ENCODE measurements at regions not wholly inside any gene's neighbourhood (a gene's known extent, or its start where the extent isn't known, plus 50 kb on each side); places are given as distances from the start of the nearest gene placed in this dataset.
"Not testable (repeated sequence)": the region's sequence is repeated elsewhere in the genome, so short reads cannot be mapped to it uniquely, and the experiment has no call there.

GRCh38 chr5:155116456-155117251 lies 103.1 kb downstream of the KIF4B start:
- DNase-seq: no peak

- no peak for DNase-seq
These were observed 112.1 kb downstream of the KIF4B start for GRCh38 chr5:155125551-155126095.

DNA sequence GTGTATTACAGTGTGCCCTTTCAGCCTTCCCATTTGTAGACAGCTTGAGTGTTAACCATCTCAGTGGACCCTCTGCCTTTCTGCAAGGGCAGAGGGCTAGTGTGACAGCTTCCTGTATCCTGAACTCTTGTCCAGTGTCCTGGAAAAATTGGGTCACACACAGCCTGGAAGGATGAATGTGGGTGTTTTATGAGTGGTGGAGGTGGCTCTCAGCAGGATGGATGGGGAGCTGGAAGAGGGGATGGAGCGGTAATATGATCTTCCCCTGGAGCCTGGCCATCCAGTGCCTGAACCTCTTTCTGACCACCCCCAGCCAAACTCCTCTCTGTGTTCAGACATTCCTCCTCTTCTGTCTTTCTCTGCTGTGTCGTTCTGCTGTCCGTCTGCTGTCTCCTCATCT lies 113.0 kb downstream of the KIF4B start:
- DNase-seq: no peak

GRCh38 chr5:155127552-155127951 lies 114.0 kb downstream of the KIF4B start:
- no peak for DNase-seq

- DNase-seq: no peak
These were observed 115.4 kb downstream of the KIF4B start for GRCh38 chr5:155128786-155129512.

DNA sequence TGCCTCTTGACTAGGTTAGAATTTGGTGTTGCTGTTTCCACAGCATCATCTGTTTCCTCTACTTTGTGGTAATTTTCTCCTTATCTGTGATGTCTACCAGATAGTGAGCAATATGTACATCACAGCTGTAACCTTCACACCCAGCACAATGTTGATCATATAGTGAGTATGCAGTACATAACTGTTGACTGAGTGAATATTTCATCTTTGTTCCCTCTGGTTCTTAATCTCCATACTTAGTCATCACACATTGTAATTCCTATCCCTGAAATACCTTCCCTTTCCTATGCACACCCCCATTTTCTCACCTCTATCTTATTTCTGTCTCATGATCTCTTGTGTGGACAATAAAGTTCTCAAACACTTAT lies 115.9 kb downstream of the KIF4B start:
- DNase-seq: no peak

- DNase-seq: no peak
These were observed 120.6 kb downstream of the KIF4B start for GRCh38 chr5:155134130-155134529.

- no peak for DNase-seq
These were observed 122.8 kb downstream of the KIF4B start for GRCh38 chr5:155136216-155136850.

DNA sequence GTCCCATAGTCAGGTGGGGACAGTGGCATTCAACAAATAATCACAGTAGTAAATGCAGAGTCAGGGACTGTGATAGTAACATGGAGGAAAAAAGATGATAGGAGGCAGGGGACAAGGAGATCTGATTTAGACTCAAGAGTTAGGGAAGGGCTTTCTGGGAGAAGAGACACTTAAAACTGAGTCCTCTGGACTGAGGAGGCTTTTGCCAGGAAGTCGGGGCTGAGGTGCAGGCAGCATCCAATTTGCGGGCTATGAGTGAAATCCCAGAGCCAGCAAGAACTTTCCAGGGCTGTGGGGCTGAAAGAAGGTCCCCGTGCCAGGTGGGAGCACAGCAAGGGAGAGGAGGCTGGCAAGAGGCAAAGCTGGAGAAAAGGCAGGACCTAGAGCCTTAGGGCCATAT lies 124.1 kb downstream of the KIF4B start:
- DNase-seq: no peak

DNA sequence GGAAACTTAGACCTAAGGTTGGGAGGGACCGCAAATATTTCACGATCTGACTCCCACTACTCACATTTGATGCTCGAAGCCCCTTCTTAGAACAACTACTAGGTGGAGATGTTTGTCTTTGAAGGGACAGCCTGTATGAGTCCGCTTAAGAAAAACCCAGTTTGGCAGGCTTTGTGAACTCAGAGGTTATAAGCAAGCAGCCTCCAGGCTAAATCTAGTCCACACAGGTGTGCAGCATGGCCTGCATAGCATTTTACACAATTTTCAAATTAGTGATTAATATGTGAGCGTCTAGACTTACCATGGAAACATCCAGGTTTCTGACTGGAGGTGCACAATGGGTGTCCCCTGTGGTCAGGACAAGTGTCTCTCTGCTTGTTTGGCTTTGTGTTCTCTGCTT lies 127.1 kb downstream of the KIF4B start:
- DNase-seq: no peak

DNA sequence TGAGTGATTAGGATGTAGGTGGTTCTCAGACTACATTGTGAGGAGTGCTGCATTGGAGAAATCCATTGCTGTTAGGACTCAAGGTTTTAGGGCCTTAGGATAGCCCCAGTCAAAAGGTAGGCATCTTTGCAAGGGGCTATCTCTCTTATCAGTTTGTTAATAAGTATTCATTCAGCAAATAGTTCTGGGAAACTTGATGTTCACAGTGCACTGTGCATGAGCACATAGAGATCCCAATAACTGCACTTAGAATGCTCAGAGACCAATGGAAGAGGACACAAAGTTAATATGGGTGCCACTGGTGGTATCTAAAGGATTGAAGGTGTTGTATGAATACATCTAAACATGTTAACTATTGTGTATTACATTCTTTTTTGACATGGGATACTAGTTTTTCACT lies 131.4 kb downstream of the KIF4B start:
- DNase-seq: no peak

DNA sequence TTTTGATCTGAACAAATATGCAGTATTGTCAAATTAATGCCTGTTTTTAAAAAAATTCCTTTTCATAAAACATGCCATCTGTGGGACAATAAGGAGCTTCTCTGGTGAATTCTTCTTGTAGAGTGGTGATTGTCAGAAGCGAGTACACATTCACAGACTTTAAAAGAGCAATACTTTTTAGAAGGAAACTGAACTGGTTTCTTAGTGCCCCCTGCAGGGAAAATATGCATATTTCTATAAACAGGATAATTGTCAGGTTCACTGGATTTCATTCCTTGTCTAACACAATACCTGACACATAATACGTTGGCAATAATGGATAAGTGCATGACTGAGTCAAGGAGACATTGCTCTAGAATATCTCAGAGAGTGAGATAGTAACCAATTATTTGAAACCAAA lies 133.7 kb downstream of the KIF4B start:
- no peak for DNase-seq

GRCh38 chr5:155148694-155149093 lies 135.1 kb downstream of the KIF4B start:
- DNase-seq: no peak

DNA sequence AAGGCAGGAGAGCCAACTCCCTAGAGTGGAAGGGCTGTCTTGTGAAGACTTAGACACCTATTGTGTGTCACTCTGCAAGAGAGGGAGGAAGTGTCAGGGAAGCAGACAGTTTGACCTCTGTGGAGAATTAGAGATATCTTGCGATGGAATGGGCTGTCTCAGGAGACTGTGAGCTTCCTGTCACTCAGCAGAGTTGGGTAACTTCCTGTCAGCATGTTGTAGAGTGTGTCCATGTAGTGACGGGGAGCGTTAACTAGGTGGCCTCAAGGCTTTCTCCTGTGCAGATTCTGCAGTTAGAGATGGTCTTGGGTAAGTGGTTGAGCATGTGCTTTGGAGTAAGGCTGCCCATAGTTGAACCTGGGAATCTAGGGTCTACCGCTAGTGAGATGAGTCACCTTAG lies 136.5 kb downstream of the KIF4B start:
- no peak for DNase-seq

DNA sequence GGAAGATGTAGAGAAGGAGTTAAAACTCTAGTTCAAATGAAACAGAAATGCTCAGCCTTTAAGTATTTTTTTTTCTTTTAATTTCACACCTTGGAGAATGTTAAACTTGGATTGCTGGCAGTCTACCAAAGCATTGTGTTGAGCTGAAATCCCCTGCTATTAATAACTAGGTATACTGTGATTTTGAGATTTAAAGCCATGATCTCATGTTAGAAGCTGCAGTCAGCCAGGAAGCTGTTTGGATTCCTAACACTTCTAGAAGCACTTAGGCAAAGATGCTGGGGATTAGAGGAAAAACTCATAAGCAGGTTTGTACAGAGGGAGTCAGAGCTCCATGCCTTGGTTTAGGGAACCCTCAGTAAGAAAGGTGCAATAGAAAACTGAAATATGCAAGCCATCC lies 141.4 kb downstream of the KIF4B start:
- no peak for DNase-seq

DNA sequence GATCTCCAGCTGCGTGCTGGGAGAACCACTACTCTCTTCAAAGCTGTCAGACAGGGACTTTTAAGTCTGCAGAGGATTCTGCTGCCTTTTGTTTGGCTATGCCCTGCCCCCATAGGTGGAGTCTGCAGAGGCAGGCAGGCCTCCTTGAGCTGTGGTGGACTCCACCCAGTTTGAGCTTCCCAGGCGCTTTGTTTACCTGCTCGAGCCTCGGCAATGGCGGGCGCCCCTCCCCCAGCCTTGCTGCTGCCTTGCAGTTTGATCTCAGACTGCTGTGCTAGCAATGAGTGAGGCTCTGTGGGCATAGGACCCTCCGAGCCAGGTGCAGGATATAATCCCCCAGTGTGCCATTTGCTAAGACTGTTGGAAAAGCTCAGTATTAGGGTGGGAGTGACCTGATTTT lies 149.5 kb downstream of the KIF4B start:
- not testable (repeated sequence) for DNase-seq

GRCh38 chr5:155167736-155168135 lies 154.2 kb downstream of the KIF4B start:
- no peak for DNase-seq

DNA sequence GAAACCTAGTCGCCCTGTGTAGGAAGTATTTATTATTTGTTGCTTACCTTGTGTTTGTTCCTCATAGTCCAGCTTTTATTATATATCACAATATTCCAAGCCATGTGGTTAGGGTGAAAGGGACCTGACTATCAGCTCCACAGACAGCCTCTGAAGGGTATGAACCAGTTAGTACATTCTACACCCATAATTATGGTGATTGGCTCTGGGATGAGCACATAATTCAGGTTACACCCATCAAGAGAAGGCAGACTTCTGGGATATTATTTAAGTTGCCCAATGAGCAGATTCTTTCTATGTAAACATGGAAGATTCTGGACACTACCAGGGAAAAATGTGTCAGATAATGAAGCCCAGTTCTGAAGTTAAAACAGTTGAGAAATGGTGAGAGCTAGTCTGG lies 168.0 kb downstream of the KIF4B start:
- no peak for DNase-seq

GRCh38 chr5:155189476-155189875 lies 175.9 kb downstream of the KIF4B start:
- no peak for DNase-seq

DNA sequence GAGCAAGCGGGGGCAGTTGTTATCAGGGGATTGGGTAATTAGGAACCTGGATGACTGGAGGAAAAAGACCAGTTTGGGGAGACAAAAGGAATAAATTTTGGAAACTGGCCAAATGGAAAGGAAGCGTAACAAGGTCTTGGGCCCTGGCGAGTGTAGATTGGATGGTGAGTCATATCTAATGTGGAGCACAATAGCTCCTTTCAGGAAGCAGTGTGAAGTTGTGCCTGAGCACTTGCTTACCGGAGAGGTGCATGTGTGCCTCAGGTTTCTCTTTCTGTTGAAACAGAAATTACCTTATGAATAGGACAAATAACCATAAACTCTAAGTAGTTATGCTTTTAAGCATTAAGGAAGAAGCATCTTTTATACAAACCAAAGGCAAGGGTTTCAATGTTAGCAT lies 176.4 kb downstream of the KIF4B start:
- DNase-seq: no peak

DNA sequence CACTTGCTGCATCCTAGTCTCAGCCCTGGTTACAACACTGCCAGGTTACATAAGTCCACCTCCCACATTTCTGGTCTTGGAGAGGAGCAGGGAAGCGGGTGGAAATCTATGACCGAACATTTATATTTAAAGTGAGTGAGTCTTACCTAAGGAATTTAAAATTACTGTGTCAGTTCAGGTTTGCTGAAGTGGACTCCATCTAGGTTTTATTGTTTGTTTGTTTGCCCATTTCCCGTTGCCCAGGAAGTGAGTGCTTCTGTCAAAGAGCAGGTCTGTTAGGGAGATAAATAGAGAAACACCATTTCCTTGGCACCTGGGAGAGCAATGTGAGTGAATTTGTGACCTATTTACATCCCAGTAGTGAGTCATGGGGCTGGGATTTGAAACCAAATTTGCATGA lies 179.5 kb downstream of the KIF4B start:
- DNase-seq: no peak

DNA sequence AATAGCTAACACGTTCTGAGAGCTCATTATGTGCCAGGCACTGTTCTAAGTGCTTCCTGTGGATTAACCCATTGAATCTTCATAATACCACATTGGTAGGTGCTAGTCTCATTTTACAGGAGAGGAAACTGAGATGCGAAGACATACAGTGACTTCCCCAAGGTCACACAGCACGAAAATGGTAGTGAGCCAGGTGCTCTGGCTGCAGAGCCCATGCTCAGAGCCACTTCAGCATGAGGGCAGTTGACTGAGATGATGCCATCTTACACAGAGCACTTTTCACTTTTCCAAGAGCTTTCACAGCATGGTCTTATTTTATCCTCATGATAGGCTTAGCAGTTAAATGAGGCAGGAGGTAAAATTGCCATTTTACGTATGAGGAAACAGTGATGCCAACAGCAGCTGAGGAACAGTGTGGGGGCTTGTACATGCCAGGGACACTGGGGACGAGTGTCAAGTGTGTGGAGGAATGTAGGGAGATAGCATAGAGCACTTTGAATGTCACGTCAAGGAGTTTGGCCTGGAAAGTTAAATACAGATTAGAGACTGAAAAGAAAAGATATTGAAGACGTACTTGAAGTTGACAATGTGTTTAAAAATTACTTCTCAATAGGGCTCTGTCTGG lies 180.0 kb downstream of the KIF4B start:
- DNase-seq: no peak

GRCh38 chr5:155200608-155201007 lies 187.1 kb downstream of the KIF4B start:
- no peak for DNase-seq
